Pancreas (tissue), 10 donors: ENCODE measurements at regions not wholly inside any gene's neighbourhood (a gene's known extent, or its start where the extent isn't known, plus 50 kb on each side); places are given as distances from the start of the nearest gene placed in this dataset.

Experiments
- ATAC-seq, 4 donors: fragments of 200-7000 bp; cut with Tn5 transposase; one replicate each; pipeline versions ENCODE4 v1.8.0 to v1.9.1; 2020; ENCODE audit warnings: mild to moderate bottlenecking in 4 of 4, moderate library complexity in 4 of 4
- DNase-seq, 6 donors: peaks; one replicate each; pipeline ENCODE4 v3.0.0-alpha.2; 2020
- FAIRE-seq: peaks from 2 replicates; lab custom pipeline; 2012; peaks lifted over from hg19 to GRCh38; lab: Jason Lieb, UNC
- H3K27ac ChIP-seq, 4 donors: fragments of 200-600 bp; sonication (generic); 1 replicate in 3 of 4; 2 replicates in 1 of 4; pipeline versions ENCODE4 v1.5.0 to v1.8.0; 2020
- H3K27me3 ChIP-seq, 4 donors: fragments of 200-600 bp; one replicate each; pipeline ENCODE4 v1.8.0; 2021
- H3K36me3 ChIP-seq, 3 donors: fragments of 200-600 bp; sonication (generic) in 1 of 3; one replicate each; pipeline versions ENCODE4 v1.5.0 to v1.8.0; 2020 to 2021
- H3K4me1 ChIP-seq, 3 donors: fragments of 200-600 bp; one replicate each; pipeline ENCODE4 v1.8.0; 2021
- H3K4me3 ChIP-seq, 4 donors: fragments of 200-600 bp; sonication (generic) in 2 of 4; one replicate each; pipeline versions ENCODE4 v1.5.0 to v1.8.0; 2020 to 2021
- H3K9me3 ChIP-seq, 4 donors: fragments of 200-600 bp; one replicate each; pipeline ENCODE4 v1.8.0; 2021
- WGBS, 2 donors: extraction: QIAGEN DNeasy Blood & Tissue Kit; methylation state at CpG; one replicate each; pipeline ENCODE4 v1.1.7; 2013; 5-methylcytosine and 5-hydroxymethylcytosine counted together
- intact Hi-C, 3 donors: fragments of 100-400 bp; cut with DNase I; formaldehyde crosslinking; loops; one replicate each; pipeline versions ENCODE4 v1.11.1 to v1.14.2; 2022
- TF ChIP-seq, protein P1 (sequence below), 4 donors: fragments of 200-600 bp; sonication (generic) in 3 of 4; IDR thresholded peaks; one replicate each; pipeline versions ENCODE4 v1.5.0 to v1.8.0; 2021; ENCODE audit warnings: antibody characterized with exemption in 4 of 4
- donor health status: healthy with polysubstance abuse.
- donor health status: DM: no; HTN: no; CAD: no; lungs with moderate emphysema.
- donor health status: DM: no; HTN: no; CAD: no.
- donor health status: control.
- donor health status: control.
- donor health status: Bipolar disorder and iron deficiency.
- donor health status: DM: yes; HTN: yes; CAD: no.
- donor health status: DM: no; HTN: no; CAD: no.
- donor health status: DM: no; HTN: no; CAD: no.
- donor health status: DM: yes; HTN: yes; CAD: no.

DNA sequence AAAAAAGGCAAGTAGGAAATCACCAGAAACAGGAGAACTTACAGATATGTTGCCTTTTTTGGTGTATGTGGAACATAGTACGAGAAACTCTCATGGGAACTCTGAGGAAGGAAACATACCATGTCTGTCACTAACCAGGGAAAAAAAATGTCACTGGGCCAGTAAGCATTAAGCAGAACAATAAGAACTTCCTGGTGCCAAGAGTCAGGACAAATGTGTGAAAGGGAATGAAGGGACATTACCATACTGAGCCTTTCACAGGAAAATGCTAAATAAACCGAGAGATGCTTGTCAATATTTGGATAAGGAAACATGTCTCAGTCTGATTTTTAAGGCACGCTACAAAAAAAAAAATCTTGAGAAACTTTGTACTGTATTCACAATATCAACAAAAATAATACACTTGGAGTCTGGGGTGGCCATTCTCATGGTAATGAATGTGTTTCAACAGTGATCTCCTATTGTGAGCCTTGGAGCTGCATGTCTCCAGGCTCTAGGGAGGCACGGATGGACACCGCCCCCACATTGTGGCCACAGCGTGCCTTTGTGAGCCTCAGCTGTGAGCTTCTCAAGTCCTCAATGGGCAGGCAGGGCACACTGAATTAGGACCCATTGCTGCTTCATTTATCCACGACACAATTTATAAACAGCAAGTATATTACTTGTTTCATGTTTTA, 113.0 kb upstream of the ARGLU1 start:
- H3K36me3 ChIP-seq = no peaks in the 10 kb centered on the region
- H3K27ac ChIP-seq = no peak overlapping the region
- no peaks in the 10 kb centered on the region for H3K9me3 ChIP-seq
- TF ChIP-seq, protein P1, sequence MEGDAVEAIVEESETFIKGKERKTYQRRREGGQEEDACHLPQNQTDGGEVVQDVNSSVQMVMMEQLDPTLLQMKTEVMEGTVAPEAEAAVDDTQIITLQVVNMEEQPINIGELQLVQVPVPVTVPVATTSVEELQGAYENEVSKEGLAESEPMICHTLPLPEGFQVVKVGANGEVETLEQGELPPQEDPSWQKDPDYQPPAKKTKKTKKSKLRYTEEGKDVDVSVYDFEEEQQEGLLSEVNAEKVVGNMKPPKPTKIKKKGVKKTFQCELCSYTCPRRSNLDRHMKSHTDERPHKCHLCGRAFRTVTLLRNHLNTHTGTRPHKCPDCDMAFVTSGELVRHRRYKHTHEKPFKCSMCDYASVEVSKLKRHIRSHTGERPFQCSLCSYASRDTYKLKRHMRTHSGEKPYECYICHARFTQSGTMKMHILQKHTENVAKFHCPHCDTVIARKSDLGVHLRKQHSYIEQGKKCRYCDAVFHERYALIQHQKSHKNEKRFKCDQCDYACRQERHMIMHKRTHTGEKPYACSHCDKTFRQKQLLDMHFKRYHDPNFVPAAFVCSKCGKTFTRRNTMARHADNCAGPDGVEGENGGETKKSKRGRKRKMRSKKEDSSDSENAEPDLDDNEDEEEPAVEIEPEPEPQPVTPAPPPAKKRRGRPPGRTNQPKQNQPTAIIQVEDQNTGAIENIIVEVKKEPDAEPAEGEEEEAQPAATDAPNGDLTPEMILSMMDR (IDR thresholded peaks at IDR 0.05) = no peak
- H3K27me3 ChIP-seq = no peaks in the 10 kb centered on the region
- intact Hi-C loops = no loop called here
- H3K4me1 ChIP-seq = no peaks in the 10 kb centered on the region
- WGBS, 2 donors = 52 to 55% methylated on average over 7 of the region's 7 CpGs
- no peak for FAIRE-seq
- no peak overlapping the region for H3K4me3 ChIP-seq
- DNase-seq = no peak
- ATAC-seq = no peak

DNA sequence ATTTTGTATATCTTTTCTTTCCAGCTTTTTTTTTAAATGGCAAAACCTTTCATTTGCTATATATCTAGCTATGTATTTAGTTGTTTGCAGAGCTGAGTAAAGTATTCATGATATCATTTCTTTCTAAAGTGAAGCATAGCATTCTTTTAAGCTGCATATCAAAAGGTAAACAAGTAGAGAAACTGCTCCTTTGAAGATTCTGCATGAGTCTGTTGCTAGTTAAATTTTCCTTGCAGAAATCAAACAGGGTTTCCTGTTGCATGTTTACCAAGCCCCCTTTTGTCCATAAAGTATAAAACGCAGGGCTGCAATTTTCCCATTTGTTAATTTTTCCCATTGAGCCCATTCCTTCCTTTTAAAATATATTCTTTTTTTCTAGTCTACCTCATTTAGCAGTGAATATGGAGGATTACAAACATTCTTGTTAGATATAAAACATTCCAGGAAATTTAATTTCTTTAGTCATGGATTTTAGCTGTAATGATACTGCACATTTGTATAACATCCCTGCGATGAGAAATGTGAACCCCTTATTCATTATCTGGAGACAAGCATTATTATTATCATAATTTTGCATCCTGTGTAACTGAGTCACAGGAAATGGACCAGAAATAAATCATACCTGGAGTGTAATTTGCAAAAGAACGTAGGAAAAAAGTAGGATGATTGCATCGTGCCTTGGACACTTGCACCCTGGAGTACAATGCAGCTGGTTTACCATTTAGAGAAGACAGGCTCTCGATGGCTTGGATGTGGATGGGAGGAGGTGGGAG, 110.9 kb upstream of the ARGLU1 start:
- Histone ChIP-seq H3K4me1 (no peaks in the 10 kb centered on the region), H3K4me3 (no peak overlapping the region), H3K9me3 (no peaks in the 10 kb centered on the region), H3K27ac (no peak overlapping the region), H3K27me3 (no peaks in the 10 kb centered on the region), H3K36me3 (no peaks in the 10 kb centered on the region)
- intact Hi-C loops = no loop called here
- ATAC-seq (no peak), FAIRE-seq (no peak), DNase-seq (no peak)
- TF ChIP-seq, protein P1 (IDR thresholded peaks at IDR 0.05) = no peak
- 64 to 65% methylated on average over 5 of the region's 5 CpGs for WGBS, 2 donors

DNA sequence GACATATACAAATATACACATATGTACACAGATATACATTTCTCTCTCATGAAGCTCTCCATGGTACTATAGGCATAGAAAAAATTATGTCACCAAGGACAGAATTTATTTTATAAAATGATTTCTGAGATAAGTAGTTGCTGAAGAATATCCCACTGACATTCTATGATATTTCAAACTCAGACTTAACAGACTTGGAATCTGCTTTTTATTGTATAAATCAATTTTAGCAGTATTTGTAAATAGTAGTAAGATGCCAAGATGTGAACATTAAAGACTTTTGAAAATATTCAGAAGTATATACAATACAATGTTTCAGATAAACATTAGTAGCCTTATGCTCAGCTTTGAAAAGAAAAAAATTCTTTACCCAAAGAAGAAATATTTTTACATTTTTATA, 107.4 kb upstream of the ARGLU1 start:
- Histone ChIP-seq H3K4me3 (no peak overlapping the region), H3K36me3 (no peaks in the 10 kb centered on the region), H3K27me3 (no peaks in the 10 kb centered on the region), H3K4me1 (no peaks in the 10 kb centered on the region), H3K27ac (no peak overlapping the region), H3K9me3 (no peaks in the 10 kb centered on the region)
- intact Hi-C loops = no loop called here
- ATAC-seq (no peak), DNase-seq (no peak), FAIRE-seq (no peak)
- TF ChIP-seq, protein P1 (IDR thresholded peaks at IDR 0.05) = no peak

DNA sequence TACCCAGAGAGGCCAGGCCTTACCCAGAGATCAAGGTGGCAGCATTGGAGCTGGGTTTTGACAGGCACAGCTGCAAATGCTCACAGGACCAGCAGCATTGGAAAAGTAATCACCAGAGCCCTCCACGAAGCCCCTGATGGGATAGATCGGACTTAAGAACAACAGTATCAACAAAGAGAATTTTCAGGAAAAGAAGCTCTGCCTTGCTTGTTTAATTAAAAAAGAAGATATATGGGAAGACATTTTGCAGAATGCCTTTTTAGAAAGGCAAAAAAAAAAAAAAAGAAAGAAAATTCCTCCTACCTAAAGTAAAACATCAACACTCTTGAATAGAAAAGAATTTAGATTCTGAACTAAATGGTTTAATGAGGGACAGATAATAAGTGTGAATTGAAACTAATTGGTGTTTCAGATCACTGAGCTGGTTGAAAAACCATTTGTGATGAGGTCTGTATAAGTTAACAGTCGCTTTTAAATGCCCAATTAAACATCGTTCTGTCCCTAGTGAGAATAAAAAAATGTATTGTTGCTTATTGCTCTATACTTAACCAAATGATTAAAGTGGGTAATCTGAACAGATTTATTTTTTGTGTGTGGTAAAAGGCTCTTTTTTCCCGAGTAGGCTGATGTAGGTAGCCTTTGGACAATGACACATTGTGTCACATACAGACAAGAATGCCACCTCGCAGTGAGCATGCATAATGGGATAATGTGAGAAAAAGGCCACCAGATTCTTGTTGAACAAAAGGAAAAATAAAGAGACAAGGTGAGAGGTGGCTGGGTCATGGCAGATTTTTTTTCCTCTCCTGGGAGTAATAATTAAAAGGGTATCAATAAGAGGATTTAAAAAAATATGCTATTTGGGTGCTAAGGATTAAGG, 93.0 kb upstream of the ARGLU1 start:
- Histone ChIP-seq H3K9me3 (no peaks in the 10 kb centered on the region), H3K27me3 (no peaks in the 10 kb centered on the region), H3K36me3 (no peaks in the 10 kb centered on the region), H3K27ac (no peak overlapping the region), H3K4me3 (no peak overlapping the region), H3K4me1 (no peaks in the 10 kb centered on the region)
- ATAC-seq = no peak
- no peak for FAIRE-seq
- TF ChIP-seq, protein P1 (IDR thresholded peaks at IDR 0.05) = no peak
- WGBS, 2 donors = 62 to 68% methylated on average over 6 of the region's 6 CpGs
- DNase-seq = no peak
- intact Hi-C loops = no loop called here
